Prostate gland (tissue), 2 donors: ENCODE measurements at regions not wholly inside any gene's neighbourhood (a gene's known extent, or its start where the extent isn't known, plus 50 kb on each side); places are given as distances from the start of the nearest gene placed in this dataset.

Source experiments
- DNase-seq: peaks from one replicate; pipeline ENCODE4 v3.0.0-alpha.2; 2019; ENCODE audit warnings: low spot score
- H3K27ac ChIP-seq, 2 donors: fragments of 200-600 bp; sonication (generic); 2 replicates each; pipeline ENCODE4 v1.5.1; 2017 to 2019
- H3K27me3 ChIP-seq: fragments of 200-600 bp; sonication (generic); replicated peaks from 2 replicates; pipeline ENCODE4 v1.5.1; 2019; ENCODE audit not compliant: insufficient read depth
- H3K36me3 ChIP-seq, 2 donors: fragments of 200-600 bp; sonication (generic); 1 replicate in 1 of 2; 2 replicates in 1 of 2; pipeline versions ENCODE4 v1.5.1 to v1.8.1; 2017 to 2019
- H3K4me1 ChIP-seq: fragments of 200-600 bp; sonication (generic); replicated peaks from 2 replicates; pipeline ENCODE4 v1.5.1; 2019
- H3K4me3 ChIP-seq, 2 donors: fragments of 200-600 bp; sonication (generic); 2 replicates each; pipeline ENCODE4 v1.5.1; 2017 to 2019
- H3K9me3 ChIP-seq: fragments of 200-600 bp; sonication (generic); 2 replicates; pipeline ENCODE4 v1.5.1; 2017
- POLR2A ChIP-seq: fragments of 450-650 bp; IDR thresholded peaks from one replicate; pipeline ENCODE4 v1.6.1; 2016; ENCODE audit warnings: antibody characterized with exemption, mild to moderate bottlenecking
- POLR2AphosphoS5 ChIP-seq: sonication (generic); formaldehyde crosslinking; IDR thresholded peaks from one replicate; pipeline ENCODE4 v1.6.1; 2017; ENCODE audit warnings: antibody characterized with exemption
- WGBS: methylation state at CpG from one replicate; pipeline ENCODE4 v1.1.5; 2018; 5-methylcytosine and 5-hydroxymethylcytosine counted together
- intact Hi-C: fragments of 100-400 bp; cut with DNase I; formaldehyde crosslinking; loops from one replicate; pipeline ENCODE4 v1.14.2; 2022
- TF ChIP-seq, protein P1 (sequence below), 4 experiments: fragments of 200-600 bp in 2 of 4; fragments of 450-650 bp in 2 of 4; sonication (generic) in 2 of 4; IDR thresholded peaks; 1 replicate in 3 of 4; 2 replicates in 1 of 4; pipeline ENCODE4 v1.5.1; 2016 to 2019; ENCODE audit warnings: antibody characterized with exemption in 4 of 4, mild to moderate bottlenecking in 2 of 4, moderate library complexity in 2 of 4

- H3K4me3 ChIP-seq, result no peak overlapping the region
- H3K27me3 ChIP-seq, result no peaks in the 10 kb centered on the region
- DNase-seq, result no peak
- no peaks in the 10 kb centered on the region for H3K36me3 ChIP-seq
- 56% methylated on average over 1 of the region's 1 CpG for WGBS
- TF ChIP-seq POLR2AphosphoS5 (no peak), POLR2A (no peak)
- TF ChIP-seq, protein P1, sequence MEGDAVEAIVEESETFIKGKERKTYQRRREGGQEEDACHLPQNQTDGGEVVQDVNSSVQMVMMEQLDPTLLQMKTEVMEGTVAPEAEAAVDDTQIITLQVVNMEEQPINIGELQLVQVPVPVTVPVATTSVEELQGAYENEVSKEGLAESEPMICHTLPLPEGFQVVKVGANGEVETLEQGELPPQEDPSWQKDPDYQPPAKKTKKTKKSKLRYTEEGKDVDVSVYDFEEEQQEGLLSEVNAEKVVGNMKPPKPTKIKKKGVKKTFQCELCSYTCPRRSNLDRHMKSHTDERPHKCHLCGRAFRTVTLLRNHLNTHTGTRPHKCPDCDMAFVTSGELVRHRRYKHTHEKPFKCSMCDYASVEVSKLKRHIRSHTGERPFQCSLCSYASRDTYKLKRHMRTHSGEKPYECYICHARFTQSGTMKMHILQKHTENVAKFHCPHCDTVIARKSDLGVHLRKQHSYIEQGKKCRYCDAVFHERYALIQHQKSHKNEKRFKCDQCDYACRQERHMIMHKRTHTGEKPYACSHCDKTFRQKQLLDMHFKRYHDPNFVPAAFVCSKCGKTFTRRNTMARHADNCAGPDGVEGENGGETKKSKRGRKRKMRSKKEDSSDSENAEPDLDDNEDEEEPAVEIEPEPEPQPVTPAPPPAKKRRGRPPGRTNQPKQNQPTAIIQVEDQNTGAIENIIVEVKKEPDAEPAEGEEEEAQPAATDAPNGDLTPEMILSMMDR (IDR thresholded peaks at IDR 0.05), result no peak
- no peaks in the 10 kb centered on the region for H3K9me3 ChIP-seq
- intact Hi-C loops, result no loop called here
- no peak overlapping the region for H3K27ac ChIP-seq
- H3K4me1 ChIP-seq, result no peaks in the 10 kb centered on the region
Measured at GRCh38 chr12:72723732-72724131, 451.6 kb downstream of the TRHDE start.

DNA sequence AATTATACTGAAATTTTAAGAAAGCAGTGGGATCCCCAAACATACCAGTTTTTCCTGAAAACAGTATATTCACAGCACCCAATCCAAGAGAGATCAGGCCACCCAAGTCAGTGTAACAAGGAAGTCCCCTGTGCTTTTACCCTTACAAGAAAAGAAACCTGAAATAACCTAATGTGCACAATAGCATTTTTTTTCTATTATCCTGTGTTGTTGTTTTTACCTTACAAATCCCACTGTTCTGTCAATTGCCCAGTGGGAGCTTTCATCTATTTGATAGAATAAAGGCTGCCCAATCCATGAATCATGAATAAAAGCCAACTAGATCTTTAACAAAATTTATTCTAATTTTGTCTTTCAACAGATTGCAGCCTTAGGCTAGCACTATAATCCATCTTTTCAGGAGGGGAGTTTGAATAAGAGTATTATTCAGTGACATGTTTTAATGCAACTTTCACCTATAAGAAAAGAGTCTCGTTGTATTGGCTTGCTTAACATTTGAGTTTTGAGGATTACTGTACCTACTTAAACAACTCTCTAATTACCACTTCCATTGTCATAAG is 457.4 kb downstream of the TRHDE start:
- DNase-seq, result no peak
- no peaks in the 10 kb centered on the region for H3K4me1 ChIP-seq
- H3K27ac ChIP-seq, result no peak overlapping the region
- H3K9me3 ChIP-seq, result no peaks in the 10 kb centered on the region
- no peak overlapping the region for H3K4me3 ChIP-seq
- WGBS, result 86% methylated on average over 1 of the region's 1 CpG
- TF ChIP-seq POLR2AphosphoS5 (no peak), POLR2A (no peak)
- TF ChIP-seq, protein P1 (IDR thresholded peaks at IDR 0.05), result no peak
- intact Hi-C loops, result no loop called here
- H3K36me3 ChIP-seq, result no peaks in the 10 kb centered on the region
- H3K27me3 ChIP-seq, result no peaks in the 10 kb centered on the region

- H3K27ac ChIP-seq, result no peak overlapping the region
- intact Hi-C loops, result no loop called here
- no peak overlapping the region for H3K4me3 ChIP-seq
- DNase-seq, result no peak
- no peaks in the 10 kb centered on the region for H3K27me3 ChIP-seq
- H3K36me3 ChIP-seq, result no peaks in the 10 kb centered on the region
- WGBS, result 89% methylated on average over 2 of the region's 2 CpGs
- no peaks in the 10 kb centered on the region for H3K4me1 ChIP-seq
- H3K9me3 ChIP-seq, result no peaks in the 10 kb centered on the region
- no peak for TF ChIP-seq POLR2AphosphoS5
- no peak for TF ChIP-seq POLR2A
- TF ChIP-seq, protein P1 (IDR thresholded peaks at IDR 0.05), result no peak
Measured at GRCh38 chr12:72734581-72734980, 462.4 kb downstream of the TRHDE start.

- 45% methylated on average over 2 of the region's 2 CpGs for whole genome bisulfite sequencing
- TF ChIP-seq, protein P1 (IDR thresholded peaks at IDR 0.05), result no peak
- TF ChIP-seq POLR2A (no peak), POLR2AphosphoS5 (no peak)
- Histone ChIP-seq H3K4me1 (no peaks in the 10 kb centered on the region), H3K27ac (no peak overlapping the region), H3K9me3 (no peaks in the 10 kb centered on the region), H3K36me3 (no peaks in the 10 kb centered on the region), H3K4me3 (no peak overlapping the region), H3K27me3 (no peaks in the 10 kb centered on the region)
- DNase-seq, result no peak
- intact Hi-C loops, result no loop called here
Measured at GRCh38 chr12:72738811-72739210, 466.6 kb downstream of the TRHDE start.

DNA sequence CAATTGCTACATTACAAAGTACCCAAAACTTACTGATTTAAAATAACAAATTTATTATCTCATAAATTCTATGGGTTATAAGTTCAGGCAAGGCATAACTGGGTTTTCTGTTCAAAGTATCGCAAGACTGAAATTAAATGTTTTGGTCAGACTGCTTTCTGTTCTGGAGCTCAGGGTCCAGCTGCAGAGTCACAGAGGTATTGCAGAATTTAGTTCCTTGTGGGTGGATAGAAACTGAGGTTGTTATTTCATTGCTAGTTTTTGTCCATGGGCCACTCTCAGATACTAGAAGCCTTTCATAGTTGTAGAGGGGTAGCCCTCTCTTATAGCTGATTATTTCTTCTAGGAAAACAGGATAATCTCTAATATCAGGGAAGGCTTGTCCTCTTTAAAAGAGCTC is 467.9 kb downstream of the TRHDE start:
- WGBS, result 97% methylated on average over 1 of the region's 1 CpG
- no peak overlapping the region for H3K4me3 ChIP-seq
- H3K27ac ChIP-seq, result no peak overlapping the region
- H3K4me1 ChIP-seq, result no peaks in the 10 kb centered on the region
- TF ChIP-seq POLR2AphosphoS5, result no peak
- TF ChIP-seq POLR2A, result no peak
- TF ChIP-seq, protein P1 (IDR thresholded peaks at IDR 0.05), result no peak
- no peaks in the 10 kb centered on the region for H3K36me3 ChIP-seq
- intact Hi-C loops, result no loop called here
- H3K9me3 ChIP-seq, result no peaks in the 10 kb centered on the region
- no peaks in the 10 kb centered on the region for H3K27me3 ChIP-seq
- no peak for DNase-seq
